ENCODE measurements at regions not wholly inside any gene's neighbourhood (a gene's known extent, or its start where the extent isn't known, plus 50 kb on each side); places are given as distances from the start of the nearest gene placed in this dataset.
A peak's percentile ranks its signal among the peaks of the same experiment; 100 is the strongest.

- TF ChIP-seq CTCF (IDR thresholded peaks at IDR 0.05) (peak in 1 of 4 experiments; percentile 23), POLR2A (IDR thresholded peaks at IDR 0.05) (no peak)
Measured at GRCh38 chr15:46280762-46281542, 646.1 kb downstream of the SQOR start.

Measured in uterus (tissue), 2 donors.